GM12878 (cell line): ENCODE measurements at regions not wholly inside any gene's neighbourhood (a gene's known extent, or its start where the extent isn't known, plus 50 kb on each side); places are given as distances from the start of the nearest gene placed in this dataset.

Experiments
- ATAC-seq: fragments of 200-7000 bp; cut with Tn5 transposase; 3 replicates; pipeline ENCODE4 v1.9.1; 2020; ENCODE audit warnings: mild to moderate bottlenecking, moderate library complexity
- BruUV-seq: library from RNA; stranded (reverse); fragments of 400-500 nt; replicated peaks from 2 replicates; lab custom pipeline; 2021; lab: Mats Ljungman, UMichigan
- CTCF ChIA-PET: fragments of 300-600 bp; sonication (Branson Sonifier 250); formaldehyde crosslinking; extraction: SDS; loops from one replicate; lab custom pipeline; 2021; ENCODE audit warnings: inconsistent platforms; lab: Yijun Ruan, JAX
- POLR2A ChIA-PET: fragments of 350-600 bp; formaldehyde crosslinking; extraction: SDS; loops from one replicate; lab custom pipeline; 2021; ENCODE audit warnings: inconsistent platforms; lab: Charles Lee
- RAD21 ChIA-PET: fragments of 300-600 bp; sonication (Branson Sonifier 250); formaldehyde crosslinking; loops from one replicate; lab custom pipeline; 2023; ENCODE audit warnings: antibody characterized with exemption; ENCODE audit not compliant: unreplicated experiment; lab: Charles Lee
- SMC1A ChIA-PET: fragments of 300-600 bp; sonication (Branson Sonifier 250); formaldehyde crosslinking; loops from one replicate; lab custom pipeline; 2023; ENCODE audit not compliant: unreplicated experiment, uncharacterized antibody; lab: Charles Lee
- DNase-seq: peaks from one replicate; pipeline ENCODE4 v3.0.0-alpha.2; 2011; ENCODE audit warnings: low read depth, low spot score
- FAIRE-seq: peaks from 3 replicates; lab custom pipeline; 2011; peaks lifted over from hg19 to GRCh38; lab: Jason Lieb, UNC
- H2AFZ ChIP-seq: 2 replicates; pipeline ENCODE4 v1.6.0; 2011; ENCODE audit warnings: low read depth, low read length, control low read depth; ENCODE audit not compliant: control insufficient read depth
- H3K27ac ChIP-seq: 2 replicates; pipeline ENCODE4 v1.5.1; 2011; ENCODE audit warnings: control low read depth; ENCODE audit not compliant: control insufficient read depth, insufficient read depth
- H3K27me3 ChIP-seq, 2 experiments: replicated peaks in 1 of 2; 2 replicates each; pipeline versions ENCODE4 v1.6.0 to v1.6.1; 2011; ENCODE audit warnings: low read length in 1 of 2; ENCODE audit not compliant: control insufficient read depth in 2 of 2, insufficient read depth in 2 of 2
- H3K36me3 ChIP-seq, 2 experiments: 2 replicates each; pipeline ENCODE4 v1.5.1; 2011; ENCODE audit warnings: low read length in 1 of 2; ENCODE audit not compliant: control insufficient read depth in 2 of 2, insufficient read depth in 2 of 2
- H3K4me1 ChIP-seq: 2 replicates; pipeline ENCODE4 v1.6.1; 2011; ENCODE audit warnings: mild to moderate bottlenecking, low read length, moderate library complexity, mixed read lengths; ENCODE audit not compliant: control insufficient read depth, insufficient read depth
- H3K4me2 ChIP-seq: 2 replicates; pipeline ENCODE4 v1.6.0; 2011; ENCODE audit warnings: control low read depth; ENCODE audit not compliant: control insufficient read depth, insufficient read depth
- H3K4me3 ChIP-seq: fragments of 200-600 bp; sonication (generic); 2 replicates; pipeline ENCODE4 v1.5.1; 2016
- H3K79me2 ChIP-seq: 2 replicates; pipeline ENCODE4 v1.6.0; 2011; ENCODE audit warnings: low read length; ENCODE audit not compliant: control insufficient read depth, insufficient read depth
- H3K9ac ChIP-seq: 2 replicates; pipeline ENCODE4 v1.8.0; 2011; ENCODE audit warnings: low read length, control low read depth, mixed read lengths; ENCODE audit not compliant: control insufficient read depth, insufficient read depth
- H3K9me3 ChIP-seq: replicated peaks from 3 replicates; pipeline ENCODE4 v1.5.1; 2011; ENCODE audit warnings: mild to moderate bottlenecking, low read length; ENCODE audit not compliant: control insufficient read depth, insufficient read depth
- H4K20me1 ChIP-seq: 2 replicates; pipeline ENCODE4 v1.6.0; 2011; ENCODE audit not compliant: control insufficient read depth, insufficient read depth
- IRF5 ChIP-seq: fragments of 450-650 bp; IDR thresholded peaks from 2 replicates; pipeline ENCODE4 v1.6.1; 2017; ENCODE audit warnings: borderline replicate concordance
- MEF2B ChIP-seq: fragments of 450-650 bp; IDR thresholded peaks from 2 replicates; pipeline ENCODE4 v1.6.1; 2018; ENCODE audit warnings: mild to moderate bottlenecking, moderate library complexity; ENCODE audit not compliant: partially characterized antibody, poor library complexity, severe bottlenecking
- NR2F1 ChIP-seq: fragments of 450-650 bp; conservative IDR thresholded peaks from 2 replicates; pipeline ENCODE4 v1.6.1; 2017; ENCODE audit warnings: mild to moderate bottlenecking
- RAD51 ChIP-seq: fragments of 450-650 bp; IDR thresholded peaks from 2 replicates; pipeline ENCODE4 v1.6.1; 2016; ENCODE audit warnings: moderate library complexity, mild to moderate bottlenecking, inconsistent platforms
- YBX1 ChIP-seq: fragments of 450-650 bp; IDR thresholded peaks from 2 replicates; pipeline ENCODE4 v1.6.1; 2016; ENCODE audit warnings: antibody characterized with exemption
- ZNF217 ChIP-seq: fragments of 450-650 bp; IDR thresholded peaks from 2 replicates; pipeline ENCODE4 v1.6.1; 2017; ENCODE audit warnings: antibody characterized with exemption, mild to moderate bottlenecking
- ZNF24 ChIP-seq: fragments of 450-650 bp; IDR thresholded peaks from 2 replicates; pipeline ENCODE4 v1.6.1; 2017; ENCODE audit warnings: antibody characterized with exemption, mild to moderate bottlenecking
- WGBS: methylation state at CpG from one replicate; pipeline ENCODE4 v1.1.6; 2016; ENCODE audit warnings: low lambda C conversion rate; ENCODE audit not compliant: insufficient replicate concordance, insufficient coverage; ENCODE audit errors: missing lambda C conversion rate; 5-methylcytosine and 5-hydroxymethylcytosine counted together
- in situ Hi-C: fragments of 300-500 bp; cut with MboI; formaldehyde crosslinking; loops from 9 replicates; pipeline ENCODE4 v1.14.3; 2018; ENCODE audit warnings: mixed read lengths
- intact Hi-C: fragments of 100-400 bp; cut with micrococcal nuclease; formaldehyde crosslinking; loops from one replicate; pipeline ENCODE4 v1.14.2; 2022; ENCODE audit not compliant: unreplicated experiment
- TF ChIP-seq, protein P1 (sequence below): IDR thresholded peaks from 2 replicates; pipeline ENCODE4 v1.6.1; 2012; ENCODE audit warnings: low read depth, low read length, improper control_type of control experiment
- TF ChIP-seq, protein P2 (sequence below): fragments of 450-650 bp; IDR thresholded peaks from 2 replicates; pipeline ENCODE4 v1.6.1; 2016; ENCODE audit warnings: mild to moderate bottlenecking, moderate library complexity, borderline replicate concordance

GRCh38 chr13:105660561-105660960, 874.9 kb downstream of the EFNB2 start:
- ChIA-PET RAD21 (no interaction called here), POLR2A (no interaction called here), CTCF (no interaction called here), SMC1A (interaction anchor here (1.5 kb wide), 1 partner anchor 20 kb away, joined by 3 read pairs; no protein-coding TSS in a partner anchor)
- TF ChIP-seq NR2F1 (peak; percentile 57), IRF5 (no peak)
- TF ChIP-seq, protein P1, sequence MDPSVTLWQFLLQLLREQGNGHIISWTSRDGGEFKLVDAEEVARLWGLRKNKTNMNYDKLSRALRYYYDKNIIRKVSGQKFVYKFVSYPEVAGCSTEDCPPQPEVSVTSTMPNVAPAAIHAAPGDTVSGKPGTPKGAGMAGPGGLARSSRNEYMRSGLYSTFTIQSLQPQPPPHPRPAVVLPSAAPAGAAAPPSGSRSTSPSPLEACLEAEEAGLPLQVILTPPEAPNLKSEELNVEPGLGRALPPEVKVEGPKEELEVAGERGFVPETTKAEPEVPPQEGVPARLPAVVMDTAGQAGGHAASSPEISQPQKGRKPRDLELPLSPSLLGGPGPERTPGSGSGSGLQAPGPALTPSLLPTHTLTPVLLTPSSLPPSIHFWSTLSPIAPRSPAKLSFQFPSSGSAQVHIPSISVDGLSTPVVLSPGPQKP: no peak
- ATAC-seq (no peak), FAIRE-seq (no peak), DNase-seq (no peak)
- Histone ChIP-seq H4K20me1 (no peaks in the 10 kb centered on the region), H3K9me3 (no peaks in the 10 kb centered on the region), H3K36me3 (no peaks in the 10 kb centered on the region), H3K27me3 (no peaks in the 10 kb centered on the region), H3K79me2 (no peaks in the 10 kb centered on the region), H3K4me3 (no peak overlapping the region), H3K4me2 (no peak overlapping the region), H3K9ac (no peak overlapping the region), H3K4me1 (no peaks in the 10 kb centered on the region), H2AFZ (no peak overlapping the region), H3K27ac (no peak overlapping the region)
- no TSS peak for BruUV-seq
- WGBS: 37% methylated on average over 3 of the region's 3 CpGs
- intact Hi-C loops: no loop called here
- in situ Hi-C loops: no loop called here

GRCh38 chr13:105658431-105658830, 877.0 kb downstream of the EFNB2 start:
- ChIA-PET RAD21 (no interaction called here), CTCF (interaction anchor here (0.6 to 1.0 kb wide), 2 partner anchors 93 to 102 kb away, joined by 3 read pairs; no protein-coding TSS in a partner anchor), POLR2A (no interaction called here), SMC1A (interaction anchor here (1.0 to 1.2 kb wide), 2 partner anchors 14 to 121 kb away, joined by 3 to 5 read pairs; no protein-coding TSS in a partner anchor)
- intact Hi-C loops (no loop called here), in situ Hi-C loops (no loop called here)
- Histone ChIP-seq H4K20me1 (no peaks in the 10 kb centered on the region), H3K4me1 (no peaks in the 10 kb centered on the region), H3K36me3 (no peaks in the 10 kb centered on the region), H2AFZ (no peak overlapping the region), H3K79me2 (no peaks in the 10 kb centered on the region), H3K4me3 (no peak overlapping the region), H3K4me2 (no peak overlapping the region), H3K27ac (no peak overlapping the region), H3K9me3 (no peaks in the 10 kb centered on the region), H3K9ac (no peak overlapping the region), H3K27me3 (no peaks in the 10 kb centered on the region)
- ATAC-seq (no peak), DNase-seq (no peak), FAIRE-seq (no peak)
- no peak for TF ChIP-seq RAD51
- no peak for TF ChIP-seq MEF2B
- TF ChIP-seq, protein P2, sequence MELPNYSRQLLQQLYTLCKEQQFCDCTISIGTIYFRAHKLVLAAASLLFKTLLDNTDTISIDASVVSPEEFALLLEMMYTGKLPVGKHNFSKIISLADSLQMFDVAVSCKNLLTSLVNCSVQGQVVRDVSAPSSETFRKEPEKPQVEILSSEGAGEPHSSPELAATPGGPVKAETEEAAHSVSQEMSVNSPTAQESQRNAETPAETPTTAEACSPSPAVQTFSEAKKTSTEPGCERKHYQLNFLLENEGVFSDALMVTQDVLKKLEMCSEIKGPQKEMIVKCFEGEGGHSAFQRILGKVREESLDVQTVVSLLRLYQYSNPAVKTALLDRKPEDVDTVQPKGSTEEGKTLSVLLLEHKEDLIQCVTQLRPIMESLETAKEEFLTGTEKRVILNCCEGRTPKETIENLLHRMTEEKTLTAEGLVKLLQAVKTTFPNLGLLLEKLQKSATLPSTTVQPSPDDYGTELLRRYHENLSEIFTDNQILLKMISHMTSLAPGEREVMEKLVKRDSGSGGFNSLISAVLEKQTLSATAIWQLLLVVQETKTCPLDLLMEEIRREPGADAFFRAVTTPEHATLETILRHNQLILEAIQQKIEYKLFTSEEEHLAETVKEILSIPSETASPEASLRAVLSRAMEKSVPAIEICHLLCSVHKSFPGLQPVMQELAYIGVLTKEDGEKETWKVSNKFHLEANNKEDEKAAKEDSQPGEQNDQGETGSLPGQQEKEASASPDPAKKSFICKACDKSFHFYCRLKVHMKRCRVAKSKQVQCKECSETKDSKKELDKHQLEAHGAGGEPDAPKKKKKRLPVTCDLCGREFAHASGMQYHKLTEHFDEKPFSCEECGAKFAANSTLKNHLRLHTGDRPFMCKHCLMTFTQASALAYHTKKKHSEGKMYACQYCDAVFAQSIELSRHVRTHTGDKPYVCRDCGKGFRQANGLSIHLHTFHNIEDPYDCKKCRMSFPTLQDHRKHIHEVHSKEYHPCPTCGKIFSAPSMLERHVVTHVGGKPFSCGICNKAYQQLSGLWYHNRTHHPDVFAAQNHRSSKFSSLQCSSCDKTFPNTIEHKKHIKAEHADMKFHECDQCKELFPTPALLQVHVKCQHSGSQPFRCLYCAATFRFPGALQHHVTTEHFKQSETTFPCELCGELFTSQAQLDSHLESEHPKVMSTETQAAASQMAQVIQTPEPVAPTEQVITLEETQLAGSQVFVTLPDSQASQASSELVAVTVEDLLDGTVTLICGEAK: no peak
- no peak for TF ChIP-seq YBX1
- no peak for TF ChIP-seq ZNF217
- no peak for TF ChIP-seq ZNF24
- BruUV-seq: no TSS peak
- 21% methylated on average over 3 of the region's 3 CpGs for WGBS
